ENCODE measurements at regions not wholly inside any gene's neighbourhood (a gene's known extent, or its start where the extent isn't known, plus 50 kb on each side); places are given as distances from the start of the nearest gene placed in this dataset.

DNA sequence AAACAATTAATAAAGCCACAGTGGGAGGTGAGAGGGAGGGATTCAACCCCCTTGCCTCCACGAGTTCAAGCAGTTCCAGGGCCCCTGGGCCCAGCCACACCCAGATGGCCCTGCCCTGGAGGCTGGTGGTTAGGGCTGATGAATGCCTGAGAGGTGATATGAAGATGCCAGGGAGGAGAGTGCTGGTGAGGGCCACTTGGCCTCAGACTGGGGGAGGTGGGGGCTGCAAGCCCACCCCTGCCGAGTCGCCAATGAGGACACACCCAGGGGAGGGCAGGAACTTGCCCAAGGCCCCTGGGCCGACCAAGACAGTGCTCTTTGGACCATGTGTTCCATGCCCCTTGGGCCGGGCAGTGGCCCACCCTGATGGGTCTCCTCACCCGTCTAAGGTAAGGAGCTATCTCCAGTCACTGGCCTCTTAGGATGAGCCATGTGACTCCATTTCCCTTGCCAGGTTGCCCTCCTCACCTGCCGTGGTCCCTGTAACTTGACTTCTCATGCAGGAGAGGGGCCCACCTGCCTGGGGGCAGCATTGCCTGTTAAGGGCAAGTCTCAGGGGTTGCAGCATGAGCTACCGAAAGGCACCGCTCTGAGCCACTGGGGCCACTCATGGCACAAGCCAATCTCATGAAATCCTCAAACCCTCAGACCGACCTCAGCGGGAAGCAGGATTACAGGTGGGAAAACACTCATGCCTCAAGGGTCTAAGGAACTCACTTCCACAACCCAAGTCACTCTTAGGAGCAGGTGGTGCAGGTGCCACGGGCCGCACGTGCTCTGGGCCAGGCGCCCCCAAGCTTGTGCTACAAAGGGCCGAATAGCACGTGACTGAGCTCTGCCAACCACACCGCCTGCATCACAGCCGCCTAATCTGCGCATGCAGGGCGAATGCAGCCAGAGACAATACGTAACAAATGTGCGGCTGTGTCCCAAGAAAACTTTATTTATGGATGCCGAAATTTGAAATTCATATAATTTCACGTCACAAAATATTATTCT, 147.4 kb upstream of the MLN start:
- no peak for DNase-seq (ENCODE audit: low read depth)

DNA sequence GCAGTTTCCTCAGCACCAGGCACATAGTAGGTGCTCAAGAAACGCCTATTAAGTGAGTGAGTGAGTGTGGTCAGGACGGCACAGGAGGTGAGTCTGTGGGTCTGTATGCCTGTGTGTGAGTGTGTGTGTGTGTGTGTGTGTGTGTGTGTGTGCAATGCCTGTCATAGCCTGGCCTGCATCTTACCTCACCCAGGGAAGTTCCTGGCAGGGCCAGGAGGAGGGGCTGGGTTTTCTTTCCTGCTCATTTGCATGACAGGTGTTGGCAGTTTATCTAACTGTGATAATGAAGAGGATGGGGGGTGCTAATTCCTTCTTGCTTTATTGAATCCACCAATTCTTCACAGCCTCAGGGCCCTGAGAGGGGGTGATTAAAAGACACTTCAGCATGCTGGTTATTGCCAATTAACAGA, 146.7 kb upstream of the MLN start:
- DNase-seq (ENCODE audit: low read depth), result no peak

DNA sequence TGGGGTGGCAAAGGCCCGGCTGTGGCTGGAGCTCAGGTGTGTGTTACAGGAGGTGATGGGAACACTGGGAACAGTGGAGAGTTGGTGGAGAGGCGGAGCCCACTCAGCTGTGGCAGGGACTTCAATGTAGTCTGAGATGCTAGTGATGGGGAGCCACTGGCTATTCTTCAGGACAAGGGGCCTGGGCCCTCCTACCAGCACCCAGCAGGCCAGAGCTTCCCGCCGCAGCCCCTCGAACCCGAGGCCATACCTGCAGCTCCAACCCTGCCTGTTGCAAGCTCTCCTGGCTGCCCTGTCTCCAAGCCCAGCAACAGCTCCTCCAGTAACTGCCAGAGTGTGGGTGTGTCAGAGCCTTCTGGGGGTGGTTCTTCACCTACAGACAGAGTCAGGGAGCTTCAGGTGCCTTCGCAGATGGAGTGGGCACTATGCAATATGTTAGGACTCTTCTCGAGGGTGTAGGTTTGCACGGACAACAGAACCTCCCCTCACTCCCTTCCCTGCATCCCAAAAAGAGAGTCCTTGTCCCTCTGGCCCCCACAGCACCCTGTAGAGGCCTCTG, 146.2 kb upstream of the MLN start:
- no peak for DNase-seq (ENCODE audit: low read depth)

DNA sequence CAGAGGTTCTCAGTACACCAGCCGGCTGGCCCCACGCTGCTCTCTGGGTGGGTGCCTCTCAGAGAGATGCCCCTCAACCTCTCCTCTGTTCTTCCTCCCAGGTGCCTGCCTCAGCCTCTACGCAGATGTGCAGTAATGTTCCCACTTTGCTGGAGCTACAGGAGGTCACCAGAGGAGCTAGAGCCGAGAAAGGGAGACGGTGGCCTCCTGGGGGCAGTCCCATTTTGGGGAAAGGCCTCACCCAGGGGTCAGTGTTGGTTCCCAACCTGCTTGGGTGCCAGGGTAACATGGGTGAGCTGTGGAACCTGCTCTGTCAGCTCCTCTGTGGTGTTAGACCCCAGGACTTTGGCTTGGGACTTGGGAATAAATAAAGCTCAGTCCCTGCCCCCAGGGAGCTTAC, 145.3 kb upstream of the MLN start:
- no peak for DNase-seq (ENCODE audit: low read depth)

DNA sequence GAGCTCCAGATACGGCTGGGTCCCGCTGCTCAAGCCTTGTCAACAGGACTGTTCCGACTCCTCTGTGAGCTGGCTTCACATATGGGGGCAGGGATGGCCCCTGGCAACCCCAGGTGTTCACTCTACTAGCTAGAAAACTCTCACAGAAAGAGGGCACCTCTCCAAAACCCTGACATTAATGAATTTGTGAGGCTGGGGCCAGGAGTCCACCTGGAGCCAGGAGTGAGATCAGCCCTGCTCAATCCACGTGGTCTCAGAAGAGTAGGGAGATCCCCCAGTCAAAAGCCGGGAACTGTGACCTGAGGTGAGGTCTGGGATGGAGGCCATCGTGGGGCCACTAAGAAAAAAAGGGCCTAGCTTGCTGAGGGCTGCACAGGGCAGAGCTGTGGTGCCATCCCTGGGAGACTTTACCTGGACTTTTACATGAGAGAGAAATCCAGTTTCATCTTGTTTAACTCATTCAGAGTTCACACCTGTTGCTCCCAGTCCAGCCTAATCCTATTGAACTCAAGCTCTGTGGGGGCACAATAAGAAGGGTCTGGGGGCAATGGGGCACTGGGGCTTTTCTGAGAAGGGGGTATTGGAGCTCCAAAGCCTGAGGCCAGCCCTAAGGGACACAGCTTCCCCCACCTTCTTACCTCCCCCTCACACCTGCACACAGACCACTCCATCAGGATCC, 144.3 kb upstream of the MLN start:
- DNase-seq (ENCODE audit: low read depth), result no peak

DNA sequence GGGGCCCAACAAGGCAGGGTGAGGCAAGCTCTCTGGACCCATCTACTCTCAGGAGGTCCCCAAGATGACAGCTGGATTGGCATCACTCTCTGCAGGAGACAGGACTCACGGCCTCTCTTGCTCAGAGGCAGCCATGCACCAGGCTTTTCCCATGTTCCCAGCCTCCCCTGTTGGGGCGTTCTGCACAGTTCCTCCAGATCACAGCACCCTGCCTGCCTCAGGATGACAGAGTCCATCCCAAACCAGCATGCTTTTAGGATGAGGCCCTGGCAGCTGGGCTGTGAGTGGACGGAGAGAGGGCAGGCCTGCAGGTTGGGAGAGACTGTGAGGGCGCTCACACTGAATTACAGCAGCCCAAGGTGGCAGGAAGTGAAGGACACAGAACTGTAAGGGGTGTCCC, 143.2 kb upstream of the MLN start:
- DNase-seq (ENCODE audit: low read depth), result no peak

DNA sequence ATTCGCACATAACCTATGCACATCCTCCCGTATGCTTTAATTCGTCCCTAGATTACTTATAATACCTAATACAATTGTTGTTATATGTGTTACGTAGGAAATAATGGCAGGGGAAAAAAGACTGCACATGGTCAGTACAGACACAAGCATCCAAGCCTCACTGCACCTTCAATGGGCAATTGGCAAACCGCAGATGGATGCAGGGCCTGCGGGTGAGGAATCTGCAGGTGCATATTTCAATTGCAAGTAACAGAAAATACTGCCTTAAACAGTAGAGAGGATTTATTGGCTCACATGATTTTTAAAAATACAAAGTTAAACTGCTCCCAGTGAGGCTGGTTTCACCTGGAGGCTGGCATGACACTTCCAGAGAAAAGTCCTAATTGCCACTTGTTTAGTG, 142.1 kb upstream of the MLN start:
- DNase-seq (ENCODE audit: low read depth), result no peak

DNA sequence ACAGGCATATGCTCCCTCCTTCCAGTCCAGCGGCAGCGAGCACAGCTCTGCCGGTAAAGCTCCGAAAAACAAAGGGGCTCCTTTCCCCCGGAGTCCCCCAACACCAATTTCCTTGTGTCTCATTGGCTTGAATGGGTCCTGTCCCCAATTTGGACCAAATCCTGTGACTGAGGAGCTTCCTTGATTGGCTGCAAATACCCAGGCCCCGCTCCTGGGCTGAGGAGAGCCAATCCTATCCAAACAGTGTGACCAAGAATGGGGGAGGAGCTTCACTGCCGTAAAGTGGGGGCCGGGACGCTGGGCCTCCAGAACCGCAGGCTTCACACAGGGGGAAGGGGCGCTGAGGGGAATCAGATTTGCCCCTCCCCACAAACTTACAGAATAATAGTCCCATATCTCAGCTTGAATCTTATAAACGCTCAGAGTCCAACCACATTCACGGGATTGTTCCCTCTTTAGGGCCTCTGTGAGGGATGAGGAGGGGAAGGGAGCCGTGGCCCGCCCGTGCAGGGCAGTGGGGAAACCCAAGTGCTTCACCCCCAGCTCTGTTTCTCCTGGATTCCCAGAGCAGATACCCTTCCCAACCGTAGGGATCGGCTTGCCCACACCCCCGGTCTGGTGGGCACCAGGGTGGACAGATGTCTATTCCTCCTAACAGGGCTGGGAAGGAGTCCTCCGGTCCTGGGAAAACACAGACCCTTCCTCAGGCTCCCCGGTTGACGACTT, 141.0 kb upstream of the MLN start:
- no peak for DNase-seq (ENCODE audit: low read depth)

DNA sequence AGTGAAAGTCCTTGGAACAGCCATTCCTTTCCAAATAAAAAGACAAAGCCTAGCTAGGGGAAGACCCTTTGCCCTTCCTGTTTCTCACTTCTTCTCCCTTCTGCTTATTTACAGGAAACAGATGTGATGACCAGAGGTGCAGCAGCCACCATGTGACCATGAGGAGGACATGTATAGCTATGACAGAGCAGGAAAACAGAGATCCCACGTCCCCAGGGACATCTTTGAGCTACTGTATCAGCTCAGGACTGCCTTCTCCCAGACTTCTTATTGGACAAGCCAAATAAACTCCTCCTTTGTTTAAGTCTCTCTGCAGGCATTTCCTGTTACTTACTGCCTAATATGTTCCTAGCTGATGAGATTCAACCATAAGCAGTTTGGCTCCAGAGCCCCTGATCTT, 133.1 kb upstream of the MLN start:
- no peak for DNase-seq (ENCODE audit: low read depth)

DNA sequence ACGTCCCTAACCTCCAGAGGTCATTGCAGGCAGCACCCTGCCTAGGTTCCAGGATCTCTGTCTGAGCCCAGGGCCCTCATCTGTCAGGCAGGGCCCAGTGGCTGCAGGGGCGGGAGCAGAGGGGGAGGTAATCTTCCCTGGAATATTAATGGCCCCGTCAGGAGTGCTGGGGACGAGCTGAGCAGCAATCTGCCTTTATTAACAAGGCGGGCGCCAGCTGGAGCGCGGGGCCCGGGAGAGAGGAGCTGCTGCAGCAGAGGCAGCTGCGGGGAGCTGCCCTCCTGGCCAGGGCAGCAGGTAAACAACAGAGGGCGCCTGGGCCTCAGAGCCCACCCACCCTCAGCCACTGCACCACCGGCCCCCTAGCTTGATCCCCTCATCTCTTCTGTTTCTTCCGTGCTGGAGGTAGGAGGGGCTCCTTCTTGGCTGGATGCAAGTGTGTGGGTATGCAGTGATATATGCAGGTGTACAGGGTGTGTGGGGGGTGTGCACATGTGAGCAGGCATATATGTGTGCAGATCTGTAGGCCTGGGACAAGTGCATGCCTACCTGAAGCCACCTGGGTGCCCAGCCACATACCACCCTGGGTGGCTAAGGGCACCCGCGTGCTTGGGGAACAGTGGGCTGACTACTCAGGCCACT, 131.8 kb upstream of the MLN start:
- no peak for DNase-seq (ENCODE audit: low read depth)

DNA sequence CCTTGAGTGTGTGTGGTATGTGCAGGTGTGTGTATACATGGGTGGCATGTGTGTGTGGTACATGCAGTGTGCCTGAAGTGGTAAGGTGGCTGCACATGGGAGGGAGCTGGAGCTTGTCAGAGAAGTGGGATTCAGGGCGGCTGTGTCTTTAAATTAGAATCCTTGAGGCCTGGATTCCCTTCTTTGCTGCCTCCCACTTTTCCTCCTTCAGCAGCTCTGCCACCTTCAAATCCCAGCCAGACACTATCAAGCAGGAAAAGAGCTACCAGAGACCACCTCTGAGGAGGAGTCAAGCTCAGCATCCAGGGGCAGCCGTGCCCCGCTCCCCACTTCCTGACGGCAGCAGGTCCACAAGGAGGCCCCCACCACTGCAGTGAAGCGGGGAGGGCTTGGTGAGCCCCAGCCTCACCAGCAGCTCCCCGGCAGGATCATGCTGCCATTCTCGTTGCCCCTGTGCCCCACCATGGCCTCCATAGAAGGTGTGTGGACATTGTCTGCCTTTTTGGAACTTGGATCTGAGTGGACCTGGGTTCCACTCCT, 131.0 kb upstream of the MLN start:
- no peak for DNase-seq (ENCODE audit: low read depth)

DNA sequence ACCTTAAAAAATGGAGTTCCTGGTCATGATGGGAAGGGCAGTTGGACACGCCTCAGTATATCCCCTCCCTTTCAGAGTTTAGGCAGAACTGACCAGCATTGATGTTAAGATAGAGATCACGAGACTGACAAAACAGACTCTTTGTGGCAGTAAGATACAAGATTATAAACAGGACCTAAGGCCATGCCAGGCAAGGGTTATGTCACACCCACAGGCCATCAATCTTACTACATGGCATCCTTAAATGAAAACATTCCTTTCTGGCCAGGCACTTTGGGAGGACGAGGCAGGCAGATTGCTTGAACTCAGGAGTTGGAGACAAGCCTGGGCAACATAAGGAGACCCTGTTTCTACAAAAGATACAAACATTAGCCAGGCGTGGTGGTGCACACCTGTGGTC, 129.3 kb upstream of the MLN start:
- no peak for DNase-seq (ENCODE audit: low read depth)

DNA sequence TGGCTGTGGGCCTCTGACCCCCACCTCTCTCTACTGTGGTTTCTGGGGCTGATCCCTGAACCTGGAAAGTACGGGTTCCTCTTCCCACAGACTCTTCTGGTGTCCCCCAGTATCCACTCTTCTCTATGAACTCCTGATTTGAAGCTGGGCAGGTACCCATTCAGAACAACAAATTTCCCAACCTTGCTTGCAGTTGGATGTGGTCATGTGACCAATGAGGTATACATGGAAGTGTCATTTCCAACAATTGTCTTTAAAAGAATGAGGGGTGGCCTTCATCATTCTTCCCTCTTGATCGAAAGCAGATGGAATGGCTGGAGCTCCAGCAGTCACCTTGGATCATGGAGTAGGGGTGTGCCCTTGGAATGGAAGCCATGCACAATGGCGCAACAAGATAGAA, 128.0 kb upstream of the MLN start:
- no peak for DNase-seq (ENCODE audit: low read depth)

DNA sequence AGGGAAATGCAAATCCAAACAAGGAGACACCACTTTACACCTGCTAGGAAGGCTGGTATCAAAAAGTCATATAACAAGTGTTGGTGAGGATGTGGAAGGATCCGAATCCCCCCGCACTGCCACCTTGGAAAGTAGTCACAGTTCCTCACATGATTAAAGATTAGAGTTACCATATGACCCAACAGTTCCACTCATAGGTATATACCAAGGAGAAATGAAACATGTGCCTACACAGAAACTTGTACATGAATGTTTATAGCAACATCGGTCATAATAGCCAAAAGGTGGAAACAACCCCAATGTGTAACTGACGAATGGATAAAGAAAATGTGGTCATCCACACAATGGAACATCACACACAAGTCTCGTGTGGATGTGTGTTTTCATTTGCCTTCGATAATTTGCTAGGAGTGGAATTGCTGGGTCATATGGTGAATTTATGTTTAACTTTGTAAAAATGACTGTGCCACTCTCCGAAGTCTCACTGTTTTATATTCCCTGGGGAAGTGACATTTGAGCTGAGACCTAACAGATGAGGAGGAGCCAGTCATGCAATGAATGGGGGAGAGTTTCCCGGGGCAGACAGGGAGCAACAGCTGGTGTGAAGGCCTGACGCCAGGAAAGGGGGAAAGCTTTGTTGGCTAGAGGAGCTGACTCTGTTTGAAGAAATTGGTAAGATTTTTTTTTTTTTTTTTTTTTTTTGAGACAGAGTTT, 125.9 kb upstream of the MLN start:
- no peak for DNase-seq (ENCODE audit: low read depth)

DNA sequence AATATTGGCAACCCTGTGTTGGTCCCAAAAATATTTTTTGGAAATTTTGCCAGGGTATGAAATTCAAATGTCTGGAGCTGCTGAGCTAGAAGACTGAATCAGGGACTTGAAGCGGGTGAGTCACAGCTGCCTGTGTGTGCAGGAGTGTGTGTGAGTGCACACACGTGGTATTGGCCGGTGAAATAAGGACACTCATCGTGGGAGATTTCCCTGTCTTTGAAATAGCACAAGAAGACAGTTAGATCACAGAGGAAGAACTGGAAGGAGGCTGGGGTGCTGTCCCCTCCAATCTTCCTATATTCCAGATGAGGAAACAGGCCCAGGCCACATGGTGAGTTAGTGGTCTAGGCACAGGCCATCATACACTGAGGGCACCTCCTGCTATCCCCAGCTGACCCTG, 123.8 kb upstream of the MLN start:
- no peak for DNase-seq (ENCODE audit: low read depth)

DNA sequence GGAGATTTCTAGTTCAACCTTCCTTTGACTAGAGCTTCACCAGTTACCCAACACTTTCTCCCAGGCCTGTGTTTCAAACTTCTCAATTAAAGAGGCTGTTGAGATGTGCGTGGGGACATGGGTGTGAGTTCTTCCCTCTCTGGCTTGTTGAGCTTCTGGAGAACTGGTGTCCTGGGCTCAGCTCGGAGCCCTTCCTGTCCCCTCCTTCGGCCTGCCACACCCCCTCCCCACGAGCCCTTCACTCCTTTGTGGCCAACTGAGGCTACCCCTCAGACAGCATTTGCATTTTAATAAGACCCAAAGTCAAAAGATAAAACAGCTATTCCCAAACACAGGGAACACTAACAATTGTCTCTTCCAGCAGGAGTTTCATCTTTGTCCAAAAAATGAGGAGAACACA, 123.3 kb upstream of the MLN start:
- no peak for DNase-seq (ENCODE audit: low read depth)

DNA sequence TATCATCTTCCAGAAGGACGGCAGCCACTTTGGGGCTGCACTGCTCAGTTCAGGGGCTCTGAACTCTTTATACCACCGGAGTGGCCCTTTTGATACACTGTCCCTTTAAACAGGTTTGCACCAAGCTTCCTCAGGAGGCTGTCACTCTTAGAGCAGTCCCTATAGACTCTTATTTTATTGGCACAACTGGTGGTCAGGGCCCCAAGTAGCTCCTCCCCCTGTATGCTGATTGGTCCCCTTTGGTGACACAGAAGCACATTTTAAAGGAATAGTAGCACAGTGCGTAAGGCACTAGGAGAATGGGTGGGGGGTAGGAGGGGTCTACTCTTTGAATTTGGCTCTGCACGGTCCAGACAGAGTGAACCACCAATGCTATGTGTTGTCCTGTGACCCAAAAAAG, 122.6 kb upstream of the MLN start:
- DNase-seq (ENCODE audit: low read depth), result no peak

DNA sequence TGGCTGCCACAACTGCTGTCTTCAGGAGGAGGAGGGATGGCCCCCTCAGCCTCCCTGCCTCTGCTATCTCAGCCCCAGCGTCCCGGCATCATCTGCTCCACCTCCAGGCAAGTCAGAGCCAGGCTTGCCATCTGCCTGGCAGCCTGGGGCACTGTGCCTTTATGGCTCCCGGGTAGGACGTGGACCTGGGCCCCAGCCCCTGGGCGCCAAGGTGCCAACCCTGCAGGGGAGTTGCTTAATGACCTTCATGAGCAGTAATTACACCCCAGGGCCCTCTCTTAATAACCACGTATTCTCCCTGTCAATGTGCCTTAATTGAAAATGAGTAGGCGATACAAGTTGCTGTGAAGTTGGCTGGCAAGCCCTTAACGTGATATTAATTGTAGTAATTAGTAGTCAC, 122.1 kb upstream of the MLN start:
- DNase-seq (ENCODE audit: low read depth), result no peak

DNA sequence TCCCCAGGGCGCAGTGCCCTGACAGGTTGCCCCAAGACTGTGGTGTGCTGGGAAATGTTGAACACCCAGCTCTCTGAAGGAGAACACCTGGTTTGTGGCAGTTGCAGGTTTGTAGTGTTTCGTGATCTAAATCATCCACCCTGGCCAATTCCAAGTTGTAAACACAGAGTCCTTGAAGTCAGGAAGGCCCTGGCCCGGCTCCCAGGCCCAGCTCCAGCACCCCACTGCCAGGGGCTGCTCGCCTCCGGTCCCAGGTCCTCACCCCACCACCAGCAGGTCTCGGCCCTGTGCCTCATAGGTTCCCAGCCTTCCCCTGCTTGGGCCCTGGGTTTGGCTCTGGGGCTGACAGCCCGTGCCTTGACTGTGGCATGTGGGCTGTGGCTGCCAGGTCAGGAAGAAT, 121.4 kb upstream of the MLN start:
- DNase-seq (ENCODE audit: low read depth), result no peak

DNA sequence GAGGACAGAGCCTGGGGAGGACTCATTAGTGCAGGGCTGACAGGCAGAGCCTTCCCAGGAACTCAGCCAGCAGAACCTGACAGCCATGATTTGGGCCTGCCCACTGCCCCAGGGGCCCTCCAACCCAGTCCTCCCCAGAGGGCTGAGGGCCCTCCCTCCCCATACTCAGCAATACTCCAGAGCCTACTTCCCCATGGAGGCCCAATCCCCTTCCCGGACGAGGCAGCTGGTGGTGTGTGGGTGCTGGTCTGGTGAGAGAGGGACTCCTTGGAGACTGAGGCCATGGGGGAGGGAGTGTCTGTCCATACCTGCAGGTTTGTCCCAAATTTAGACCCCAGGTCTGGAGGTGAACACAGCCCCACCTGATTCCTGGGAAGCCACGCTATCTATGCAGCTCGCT, 120.9 kb upstream of the MLN start:
- DNase-seq (ENCODE audit: low read depth), result no peak

DNA sequence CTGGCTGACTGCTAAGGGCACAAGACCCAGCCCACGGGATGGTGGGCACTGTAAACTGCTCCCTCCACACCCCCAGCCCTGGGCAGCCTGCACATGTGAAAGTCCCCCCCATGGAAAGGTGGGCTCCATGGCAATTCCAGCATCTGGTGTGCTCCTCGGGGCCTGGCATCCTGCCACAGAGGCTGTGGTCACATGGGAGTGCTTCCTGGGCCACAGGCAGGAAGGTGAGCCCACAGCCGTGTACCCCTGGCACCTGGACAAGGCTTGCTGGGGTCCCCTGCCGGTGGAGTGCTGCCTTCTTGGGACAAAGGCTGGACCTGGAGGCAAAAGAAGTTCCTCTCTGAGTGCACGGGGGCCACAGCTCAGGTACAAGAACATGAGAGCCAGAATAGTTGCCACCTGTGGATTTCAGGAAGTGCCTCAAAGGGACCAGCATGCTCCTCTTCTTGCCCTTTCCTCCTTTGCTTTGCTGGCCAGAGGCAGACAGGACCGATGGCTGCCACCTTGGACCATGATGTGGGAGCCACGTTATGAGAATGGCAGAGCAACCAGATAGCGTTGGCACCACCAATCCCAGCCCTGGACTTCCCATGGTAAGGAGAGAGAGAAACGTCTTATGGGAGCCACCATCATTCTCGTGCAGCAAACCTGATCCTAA, 120.2 kb upstream of the MLN start:
- no peak for DNase-seq (ENCODE audit: low read depth)
